Stimulated activated CD4-positive, alpha-beta T cell treated with anti-CD3 and anti-CD28 coated beads, Interleukin-1b, Interleukin-23, amount 100 ng/mL, for 4 hours (primary cell): ENCODE measurements at regions not wholly inside any gene's neighbourhood (a gene's known extent, or its start where the extent isn't known, plus 50 kb on each side); places are given as distances from the start of the nearest gene placed in this dataset.
"Not testable (repeated sequence)": the region's sequence is repeated elsewhere in the genome, so short reads cannot be mapped to it uniquely, and the experiment has no call there.

Experiments
- DNase-seq, 2 donors: peaks; one replicate each; pipeline ENCODE4 v3.0.0-alpha.2; 2020; ENCODE audit warnings: low read depth in 2 of 2

DNA sequence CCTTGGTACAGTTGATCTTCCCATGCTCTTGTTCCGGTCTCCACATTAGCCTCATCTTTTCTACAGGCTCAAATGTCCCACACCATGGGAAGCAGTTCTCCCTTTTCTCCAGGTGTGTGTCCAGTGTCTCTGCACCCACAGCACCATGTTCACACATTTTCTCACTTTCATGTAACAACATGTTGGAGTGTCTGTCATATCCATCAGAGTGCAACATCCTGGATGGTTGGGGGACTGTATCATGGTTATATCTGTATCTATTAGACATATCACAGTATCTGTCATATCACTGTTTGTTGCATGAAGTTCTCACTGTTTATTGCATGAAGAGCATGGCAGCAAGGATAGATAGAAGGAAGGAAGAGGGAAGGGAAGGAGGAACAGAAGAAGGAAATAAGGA lies 635.6 kb downstream of the EPM2A start:
- no peak for DNase-seq

DNA sequence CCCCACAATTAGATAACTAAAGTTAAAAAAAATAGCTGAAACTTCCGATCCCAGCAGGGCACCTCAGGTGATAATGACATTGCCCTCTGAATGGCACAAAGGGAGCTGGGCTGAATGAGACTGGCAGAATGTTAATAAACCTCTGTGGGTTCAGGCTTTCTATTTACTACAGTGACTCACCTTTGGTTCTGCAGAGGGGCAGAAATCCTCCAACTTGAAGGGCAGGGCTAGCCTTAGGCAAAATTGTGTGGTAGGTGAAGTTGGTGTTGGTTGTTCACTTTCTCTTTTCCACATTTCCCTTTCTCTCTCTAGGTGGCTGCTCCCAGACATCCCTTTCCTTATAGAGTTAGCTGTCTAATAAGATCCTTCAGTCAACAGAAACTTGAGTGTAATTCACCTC lies 625.2 kb downstream of the EPM2A start:
- no peak for DNase-seq

DNA sequence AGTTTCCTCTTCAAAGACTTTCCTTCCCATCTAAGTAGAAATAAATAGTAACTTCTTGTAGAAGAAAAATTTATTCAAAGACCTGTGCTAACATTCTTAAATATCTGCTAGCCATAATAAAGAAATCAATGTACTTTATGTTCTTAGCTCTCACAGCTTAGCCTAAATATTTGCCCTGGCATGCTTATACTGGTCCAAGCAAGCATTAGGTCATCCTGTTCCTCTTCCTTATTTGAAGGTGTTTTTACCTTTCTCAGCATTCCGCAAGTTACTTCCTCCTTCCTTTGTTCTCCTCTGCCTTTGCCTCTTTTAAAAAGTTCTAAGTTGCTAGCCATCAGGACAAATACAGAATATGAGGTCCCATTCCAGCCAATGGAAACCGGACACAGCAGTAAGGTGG lies 623.9 kb downstream of the EPM2A start:
- DNase-seq = not testable (repeated sequence)

DNA sequence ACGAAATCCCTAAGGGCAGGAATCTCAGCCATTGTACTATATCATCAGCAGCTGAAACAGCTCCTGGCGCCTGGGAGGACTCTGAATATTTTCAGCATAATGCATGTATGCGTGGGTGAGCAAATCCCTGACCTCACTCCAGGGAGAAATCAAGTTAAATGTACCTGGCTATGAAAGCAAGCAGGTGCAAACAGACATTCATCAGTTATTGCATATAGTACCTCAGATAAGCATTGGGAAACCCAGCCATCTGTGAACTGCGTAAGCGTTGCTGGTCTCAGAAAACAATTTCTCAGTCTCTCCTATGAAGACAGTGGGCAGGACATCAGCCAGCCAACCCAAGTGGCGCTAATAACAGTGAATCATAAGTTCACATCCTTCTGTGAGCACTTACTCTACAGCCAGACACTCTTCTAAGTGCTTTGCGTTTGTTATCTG lies 622.6 kb downstream of the EPM2A start:
- DNase-seq = no peak

DNA sequence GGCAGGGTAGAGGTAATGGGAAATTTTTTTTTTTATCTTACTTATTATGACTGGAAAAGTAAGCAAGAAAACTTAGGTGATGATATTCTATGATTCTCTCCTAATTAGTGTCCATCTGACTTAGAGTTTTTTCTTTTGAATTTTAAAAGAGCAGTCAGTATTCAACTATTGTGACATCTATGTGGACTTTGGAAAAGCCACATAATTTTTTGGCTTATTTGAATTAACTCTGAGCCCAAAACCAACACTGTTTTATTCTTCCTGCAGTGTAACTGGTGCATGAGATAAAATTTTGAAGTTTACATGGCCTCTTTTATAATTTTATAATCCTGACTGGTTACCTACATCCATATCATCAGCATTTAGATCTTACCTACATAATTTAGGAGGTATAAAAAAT lies 619.7 kb downstream of the EPM2A start:
- DNase-seq = no peak

DNA sequence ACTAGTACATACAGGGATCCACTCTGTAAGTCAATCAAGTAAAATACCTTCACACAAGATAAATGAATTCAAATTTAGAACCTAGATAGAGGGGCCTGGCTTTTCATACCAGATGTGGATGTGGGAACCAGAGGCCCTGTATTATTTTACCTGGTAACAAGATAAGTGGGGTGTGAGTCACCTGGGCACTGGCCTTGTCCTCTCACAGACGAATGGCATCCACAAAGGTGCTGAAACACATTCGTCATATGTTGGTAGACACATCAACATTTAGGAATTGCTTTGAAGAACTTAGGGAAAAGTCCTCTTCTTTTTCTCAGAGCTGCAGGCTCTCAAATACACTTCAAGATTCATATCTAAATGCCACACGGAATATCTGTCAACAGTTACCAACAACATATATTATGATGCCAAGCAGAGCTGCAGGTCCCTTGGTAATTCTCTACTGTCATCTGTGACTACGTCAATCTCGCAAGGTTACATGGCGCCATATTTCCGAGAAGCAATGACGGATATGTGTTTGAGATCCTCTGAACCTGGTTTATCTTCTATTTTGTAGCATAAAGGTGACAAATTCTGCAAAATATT lies 618.6 kb downstream of the EPM2A start:
- DNase-seq = no peak

DNA sequence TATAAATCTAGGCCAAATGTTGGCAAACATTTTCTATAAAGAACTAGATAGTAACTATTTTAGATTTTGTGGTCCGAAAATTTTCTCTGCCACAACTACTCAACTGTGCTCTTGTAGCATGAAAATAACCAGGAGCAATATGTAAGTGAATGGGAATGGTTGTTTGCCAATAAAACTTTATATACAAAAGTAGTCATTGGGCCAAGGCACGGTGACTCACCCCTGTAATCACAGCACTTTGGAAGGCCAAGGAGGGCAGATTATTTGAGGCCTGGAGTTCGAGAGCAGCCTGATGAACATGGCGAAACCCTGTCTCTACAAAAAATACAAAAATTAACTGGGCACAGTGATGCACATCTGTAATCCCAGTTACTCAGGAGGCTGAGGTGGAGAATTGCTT lies 617.1 kb downstream of the EPM2A start:
- no peak for DNase-seq

DNA sequence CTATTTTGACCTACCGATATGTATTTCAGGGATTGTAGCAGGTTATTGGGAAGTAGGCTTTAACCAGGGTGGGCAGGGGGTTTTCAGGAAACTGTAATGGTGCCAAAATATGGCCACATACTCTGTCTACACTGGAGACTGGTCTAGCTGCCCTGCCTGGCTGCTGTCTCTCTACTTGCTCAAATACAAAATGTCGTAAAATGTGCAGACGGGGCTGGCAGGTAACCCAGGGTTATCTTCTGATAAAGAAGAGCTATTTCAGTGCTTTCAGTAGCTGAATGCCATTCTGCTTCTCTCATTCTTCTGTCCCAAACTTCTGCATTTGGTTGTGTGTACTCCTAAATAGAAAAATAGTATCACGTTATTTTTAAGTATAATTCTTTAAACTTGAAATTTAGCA lies 616.2 kb downstream of the EPM2A start:
- no peak for DNase-seq

DNA sequence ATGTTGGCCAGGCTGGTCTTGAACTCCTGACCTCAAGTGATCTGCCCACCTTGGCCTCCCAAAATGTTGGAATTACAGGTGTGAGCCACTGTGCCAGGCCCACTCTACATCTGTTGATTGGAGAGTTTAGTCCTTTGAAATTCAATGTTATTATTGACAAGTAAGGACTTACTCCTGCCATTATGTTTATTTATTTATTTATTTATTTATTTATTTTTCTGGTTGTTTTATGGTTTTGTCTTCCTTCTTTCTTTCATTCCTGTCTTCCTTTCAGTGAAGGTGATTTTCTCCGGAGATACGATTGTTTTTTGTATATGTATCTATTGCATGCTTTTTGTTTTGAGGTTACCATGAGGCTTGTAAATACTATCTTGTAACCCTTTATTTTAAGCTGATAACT lies 602.6 kb downstream of the EPM2A start:
- DNase-seq = no peak

DNA sequence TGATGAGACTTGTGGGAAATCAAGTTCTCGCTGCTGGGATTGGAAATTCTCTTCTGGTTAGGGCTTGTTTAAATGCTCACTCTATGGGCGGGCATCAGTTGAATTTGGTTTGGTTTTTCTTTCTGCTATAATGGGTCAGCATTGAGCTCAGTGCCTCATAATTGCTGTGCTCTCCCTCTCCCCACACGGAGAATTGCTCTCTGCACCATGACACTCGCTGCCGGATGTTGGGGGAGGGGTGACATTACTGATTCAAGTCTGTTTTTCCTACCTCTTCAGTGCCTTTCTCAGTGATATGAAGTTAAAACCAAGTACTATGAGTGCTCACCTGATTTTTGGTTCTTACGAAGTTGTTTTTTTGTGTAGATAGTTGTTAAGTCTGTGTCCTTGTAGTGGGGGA lies 599.6 kb downstream of the EPM2A start:
- DNase-seq = no peak

DNA sequence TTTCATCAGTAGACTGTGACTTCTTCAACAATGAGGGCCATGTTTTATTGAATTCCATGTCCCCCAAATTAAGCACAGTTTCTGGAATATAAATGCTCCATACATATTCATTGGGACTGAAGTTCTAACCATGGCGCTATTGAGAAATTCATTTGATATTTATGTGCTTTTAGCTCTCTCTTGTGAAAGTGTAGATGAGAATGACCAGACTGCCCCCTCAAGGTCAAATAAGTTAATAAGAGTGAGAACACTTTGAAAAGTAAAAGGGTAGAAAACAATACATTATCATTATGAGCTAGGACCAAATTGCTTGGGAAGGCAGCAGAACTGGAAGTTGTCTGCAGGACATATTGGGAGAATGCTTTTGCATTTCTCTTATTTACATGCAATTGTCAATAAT lies 597.9 kb downstream of the EPM2A start:
- no peak for DNase-seq

DNA sequence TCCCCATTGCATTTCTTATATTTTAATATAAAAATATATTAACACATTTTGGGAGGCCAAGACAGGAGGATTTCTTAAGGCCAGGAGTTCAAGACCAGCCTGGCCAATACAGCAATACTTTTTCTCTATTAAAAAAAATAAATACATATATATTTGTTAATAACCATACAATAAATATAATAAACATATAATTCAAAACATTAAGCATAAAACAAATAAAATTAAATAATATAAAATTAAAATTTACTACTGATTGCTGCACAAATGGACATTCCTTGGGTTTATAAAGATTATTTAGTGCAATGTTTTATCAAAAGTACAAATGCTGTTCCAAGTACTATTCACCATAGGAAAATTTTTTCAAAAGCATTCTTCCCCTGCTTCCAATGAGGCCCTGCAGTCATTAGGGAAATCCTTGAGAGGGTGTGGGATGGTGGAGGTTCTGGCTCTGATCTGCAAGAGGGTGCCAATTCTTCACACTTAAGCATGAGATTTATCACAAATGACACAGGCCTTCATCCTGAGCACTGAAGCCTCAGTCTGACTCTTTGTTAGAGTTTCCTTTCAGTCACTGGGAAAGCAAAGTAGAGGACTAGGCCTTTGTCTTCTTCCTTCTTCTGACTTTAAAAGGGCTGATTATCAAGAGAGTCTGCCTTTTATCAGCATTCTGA lies 596.7 kb downstream of the EPM2A start:
- no peak for DNase-seq

DNA sequence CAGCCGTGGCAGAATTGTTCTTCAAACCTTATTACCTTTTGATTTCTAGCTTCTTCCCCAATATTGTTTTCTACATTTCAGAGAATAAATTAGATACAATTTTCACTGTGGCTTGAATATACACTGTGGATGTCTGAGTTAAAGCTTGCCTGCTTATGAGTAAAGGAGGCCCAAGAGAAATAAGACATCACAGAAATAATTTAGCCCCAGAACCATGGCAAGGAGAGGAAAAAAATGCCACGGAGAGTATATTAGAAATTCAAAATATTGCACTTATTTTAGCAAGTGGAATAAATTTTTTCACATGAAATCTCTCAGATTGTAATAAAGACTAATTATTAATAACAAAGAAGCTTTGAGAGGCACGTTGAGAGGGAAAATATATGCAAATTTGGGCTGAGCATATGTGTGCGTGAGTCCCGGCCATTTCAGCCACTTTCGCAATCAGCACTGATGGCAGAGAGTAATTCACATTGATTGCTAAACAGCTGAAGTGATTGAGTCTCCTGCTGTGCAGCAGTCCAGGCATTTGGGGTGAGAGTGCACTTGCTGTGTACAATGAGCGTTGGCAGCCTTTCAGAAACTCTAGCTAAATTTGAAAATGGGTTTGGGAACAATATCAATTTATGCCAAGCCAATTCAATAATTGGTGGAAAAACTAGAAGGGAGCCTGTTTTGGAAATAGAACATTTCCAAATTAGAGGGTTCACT lies 596.0 kb downstream of the EPM2A start:
- DNase-seq = no peak

DNA sequence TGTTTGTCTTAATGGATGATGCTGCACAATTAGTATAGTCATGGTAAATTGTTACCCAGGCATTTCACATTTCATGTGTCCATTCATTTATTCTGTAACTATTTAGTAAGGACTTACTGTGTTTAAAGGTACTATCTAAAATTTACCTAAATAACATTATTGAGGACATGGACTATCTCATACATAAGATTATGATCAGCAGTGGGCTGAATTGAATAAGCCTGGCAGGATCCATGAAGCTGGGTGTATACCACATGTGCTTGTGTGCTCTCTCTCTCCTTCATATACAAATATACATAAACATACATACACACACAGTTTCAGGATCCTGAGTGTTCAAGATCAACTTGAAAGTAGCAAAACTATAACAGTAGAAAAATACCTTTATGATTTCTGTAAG lies 595.4 kb downstream of the EPM2A start:
- DNase-seq = no peak

DNA sequence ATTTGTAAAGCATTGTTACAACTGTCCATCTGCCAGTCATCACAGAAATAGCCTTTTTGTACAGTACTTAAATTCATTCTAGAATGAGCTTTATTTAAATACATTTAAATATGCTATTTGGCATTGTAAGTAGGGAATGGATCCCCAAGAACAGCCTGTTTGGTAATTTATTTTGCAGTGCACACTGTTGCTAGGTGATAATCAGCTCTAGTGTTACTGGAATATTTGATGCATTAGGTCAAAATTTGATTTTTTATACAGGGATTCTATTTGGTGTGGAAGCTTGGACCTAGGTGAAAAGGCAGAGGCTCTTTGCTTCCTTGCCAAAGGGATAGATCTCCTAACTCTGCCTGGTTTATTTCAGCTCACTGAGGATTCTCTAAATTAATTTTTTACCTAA lies 593.7 kb downstream of the EPM2A start:
- no peak for DNase-seq

DNA sequence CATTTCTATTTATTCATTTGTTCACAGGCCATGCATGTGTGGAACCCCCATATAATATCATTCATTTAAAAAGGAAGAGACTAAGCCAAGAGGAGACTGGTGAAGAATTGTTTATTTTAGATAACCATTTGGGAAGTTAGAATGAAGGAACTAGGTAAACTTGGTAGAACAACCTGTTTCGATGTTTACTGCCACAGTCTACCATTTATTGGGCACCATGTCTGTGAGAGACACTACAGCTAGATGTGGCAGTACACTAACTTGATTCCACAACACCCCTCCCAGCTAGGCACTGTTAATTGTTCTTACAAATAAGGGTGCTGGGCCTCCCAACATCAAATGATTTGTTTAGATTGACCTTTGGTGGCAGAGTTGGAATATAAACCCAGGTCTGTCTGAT lies 592.4 kb downstream of the EPM2A start:
- DNase-seq = no peak

DNA sequence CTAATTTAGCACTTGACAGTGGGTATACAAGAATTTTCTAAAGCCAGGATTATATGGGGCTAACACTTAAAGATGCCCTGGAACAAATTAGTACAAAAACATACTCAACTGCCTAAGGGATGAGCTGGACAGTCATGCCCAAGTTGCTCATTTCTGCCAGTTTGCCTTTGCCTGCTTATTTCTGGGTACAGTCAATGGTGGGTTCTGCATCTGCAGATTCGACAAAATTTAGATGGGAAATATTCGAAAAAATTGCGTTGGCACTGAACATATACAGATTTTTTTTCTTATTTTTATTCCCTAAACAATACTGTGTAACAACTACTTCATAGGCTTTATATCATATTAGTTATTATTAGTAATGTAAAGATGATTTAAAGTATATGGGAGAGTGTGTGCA lies 591.9 kb downstream of the EPM2A start:
- no peak for DNase-seq

DNA sequence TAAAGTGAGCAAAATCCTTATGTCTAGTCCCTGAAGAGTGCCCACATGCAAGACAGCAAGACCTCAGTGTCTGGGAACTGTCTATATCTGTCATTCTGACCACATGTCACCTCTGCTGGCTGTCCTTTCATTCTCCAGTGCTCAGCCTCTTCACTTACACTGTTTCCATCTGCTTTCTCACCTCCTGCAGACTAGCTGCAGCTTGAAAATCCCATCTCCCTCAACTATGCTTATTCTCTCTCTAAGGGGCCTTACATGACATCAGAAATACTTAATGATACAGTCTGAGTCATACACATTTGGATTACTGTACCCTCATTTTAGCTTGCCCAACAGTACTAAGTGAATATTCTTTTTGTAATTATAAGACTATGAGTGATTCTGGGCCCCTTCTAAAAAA lies 587.8 kb downstream of the EPM2A start:
- no peak for DNase-seq

DNA sequence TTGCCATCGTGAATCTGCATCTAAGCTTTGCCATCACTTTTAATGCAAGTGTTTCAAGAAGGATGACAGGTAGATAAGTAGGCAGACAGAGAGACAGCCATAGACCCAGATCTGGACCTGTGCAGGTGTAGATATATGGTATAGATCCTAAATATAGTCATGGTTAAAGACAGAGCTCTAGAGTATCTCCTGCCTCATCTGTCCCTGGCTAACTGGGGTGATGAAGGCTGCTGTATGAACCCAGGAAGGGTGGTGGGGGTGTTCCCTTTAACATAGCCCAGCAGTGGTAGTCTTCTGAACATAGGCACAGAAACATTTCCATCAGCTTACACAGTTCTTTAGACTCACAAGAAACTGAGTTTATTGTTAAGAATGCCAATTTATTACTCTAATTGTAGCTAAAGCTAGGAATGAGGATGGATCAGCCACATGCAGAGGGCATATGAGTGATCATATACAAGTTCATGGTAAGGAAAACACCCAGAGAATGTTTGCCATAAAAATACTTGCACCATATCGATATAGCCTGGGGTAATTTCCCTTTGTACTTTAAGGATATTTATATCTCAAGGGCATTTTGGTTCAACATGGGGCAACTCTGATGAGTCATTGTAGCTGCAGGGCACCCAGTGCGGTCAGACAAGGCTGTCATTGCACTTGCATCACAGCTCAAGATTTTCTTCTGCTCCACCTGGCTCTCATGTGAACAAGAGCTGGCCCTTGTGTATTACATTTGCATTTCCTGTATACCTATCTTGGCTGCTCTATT lies 587.2 kb downstream of the EPM2A start:
- DNase-seq = no peak

DNA sequence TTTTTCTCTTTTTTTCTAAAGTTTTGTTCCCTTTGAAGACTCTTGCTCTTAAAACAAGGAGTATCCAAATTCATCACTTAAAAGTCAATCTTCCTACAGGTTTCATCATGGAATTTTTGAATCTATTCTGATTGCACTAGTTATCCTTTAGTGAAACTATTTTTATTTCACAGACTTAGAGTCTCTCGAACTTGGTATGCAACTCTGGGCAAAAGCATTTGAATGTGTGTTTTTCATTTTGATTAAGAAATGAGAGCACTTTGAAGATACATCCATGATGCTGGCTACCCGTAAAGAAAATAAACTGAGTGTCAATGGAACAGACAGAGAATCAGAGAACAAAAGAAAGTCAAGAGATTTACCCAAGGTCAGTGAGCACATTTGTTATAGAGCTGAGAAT lies 586.5 kb downstream of the EPM2A start:
- DNase-seq = no peak

DNA sequence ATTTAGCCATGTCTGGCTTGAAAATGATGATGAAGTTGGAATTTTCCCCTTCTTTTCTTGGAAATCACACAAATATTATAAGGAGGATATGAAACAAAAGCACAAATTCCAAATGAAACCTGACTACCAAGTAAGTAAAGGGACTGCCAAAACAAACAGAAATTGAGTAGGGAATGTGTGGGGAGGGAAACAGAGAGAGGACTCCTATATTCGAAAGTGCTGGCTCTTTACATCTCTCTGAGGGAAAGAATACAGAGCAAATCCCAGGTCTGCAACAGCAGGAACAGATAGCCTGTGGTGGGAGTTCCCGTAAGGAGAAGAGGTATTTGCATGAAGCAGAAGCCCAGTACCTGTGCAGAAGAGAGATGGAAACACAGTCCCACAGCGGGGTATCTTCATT lies 583.7 kb downstream of the EPM2A start:
- no peak for DNase-seq

DNA sequence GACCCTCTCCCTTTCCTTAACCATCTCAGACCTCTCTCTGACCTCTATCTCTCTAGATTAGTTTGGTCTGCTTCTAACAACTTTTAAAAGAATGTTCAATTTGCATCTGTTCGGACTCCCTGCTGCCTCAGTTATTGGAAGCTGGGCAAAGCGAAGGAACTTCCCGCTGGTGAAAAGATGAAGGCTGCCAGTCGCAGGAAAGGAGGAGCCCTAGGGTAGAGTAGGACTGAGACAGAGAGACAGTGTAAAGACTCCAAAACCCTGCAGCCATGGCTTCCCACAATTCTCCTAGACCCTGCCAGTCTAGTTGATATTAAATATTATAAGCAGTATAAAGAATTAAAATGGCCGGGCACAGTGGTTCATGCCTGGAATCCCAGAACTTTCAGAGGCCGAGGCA lies 581.8 kb downstream of the EPM2A start:
- no peak for DNase-seq

DNA sequence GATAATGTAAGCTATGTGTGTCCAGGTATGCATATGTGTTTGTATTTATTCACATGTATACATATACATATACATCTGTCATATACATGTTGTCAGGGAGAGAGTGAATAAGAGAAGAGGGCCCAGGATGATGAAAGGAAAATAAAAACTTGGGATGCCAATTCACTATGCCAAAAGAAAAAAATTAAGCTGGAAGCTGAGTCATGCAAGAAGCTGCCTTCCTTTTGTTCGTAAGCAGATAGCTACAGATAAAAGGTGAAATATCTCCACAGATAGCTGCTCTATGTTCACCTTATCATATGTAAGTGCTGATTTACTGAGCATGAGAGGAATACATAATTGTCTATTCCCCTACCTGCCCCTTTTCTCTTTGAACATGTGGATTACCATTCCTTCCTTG lies 579.9 kb downstream of the EPM2A start:
- DNase-seq = no peak
